Epidermal melanocyte (primary cell): ENCODE measurements at regions not wholly inside any gene's neighbourhood (a gene's known extent, or its start where the extent isn't known, plus 50 kb on each side); places are given as distances from the start of the nearest gene placed in this dataset.
"Not testable (repeated sequence)": the region's sequence is repeated elsewhere in the genome, so short reads cannot be mapped to it uniquely, and the experiment has no call there.

ENCODE experiments used
- DNase-seq: peaks from one replicate; pipeline ENCODE4 v3.0.0; 2011; ENCODE audit warnings: low spot score; ENCODE audit not compliant: insufficient read length

- DNase-seq = no peak
Observed at GRCh38 chr3:181974198-181974597, 262.5 kb downstream of the SOX2 start.

- DNase-seq = no peak
Observed at GRCh38 chr3:181976526-181976925, 264.8 kb downstream of the SOX2 start.

- DNase-seq = no peak
Observed at GRCh38 chr3:181985386-181985785, 273.7 kb downstream of the SOX2 start.

- DNase-seq = no peak
Observed at GRCh38 chr3:181987736-181988135, 276.0 kb downstream of the SOX2 start.

- no peak for DNase-seq
Observed at GRCh38 chr3:181998828-181999227, 287.1 kb downstream of the SOX2 start.

- DNase-seq = no peak
Observed at GRCh38 chr3:181999314-181999713, 287.6 kb downstream of the SOX2 start.

- no peak for DNase-seq
Observed at GRCh38 chr3:182000447-182000846, 288.7 kb downstream of the SOX2 start.

GRCh38 chr3:182005219-182005618 lies 293.5 kb downstream of the SOX2 start:
- no peak for DNase-seq

GRCh38 chr3:182005701-182006100 lies 294.0 kb downstream of the SOX2 start:
- no peak for DNase-seq

GRCh38 chr3:182006431-182006830 lies 294.7 kb downstream of the SOX2 start:
- DNase-seq = no peak

GRCh38 chr3:182007441-182007840 lies 295.7 kb downstream of the SOX2 start:
- no peak for DNase-seq

GRCh38 chr3:182018361-182018760 lies 306.6 kb downstream of the SOX2 start:
- DNase-seq = no peak

GRCh38 chr3:182019926-182020325 lies 308.2 kb downstream of the SOX2 start:
- DNase-seq = no peak

GRCh38 chr3:182023843-182024242 lies 312.1 kb downstream of the SOX2 start:
- DNase-seq = no peak

GRCh38 chr3:182027366-182027765 lies 315.6 kb downstream of the SOX2 start:
- no peak for DNase-seq

- no peak for DNase-seq
Observed at GRCh38 chr3:182028081-182028480, 316.4 kb downstream of the SOX2 start.

- DNase-seq = not testable (repeated sequence)
Observed at GRCh38 chr3:182034231-182034630, 322.5 kb downstream of the SOX2 start.

GRCh38 chr3:182035324-182035723 lies 323.6 kb downstream of the SOX2 start:
- DNase-seq = no peak

- DNase-seq = no peak
Observed at GRCh38 chr3:182036382-182036781, 324.7 kb downstream of the SOX2 start.

- no peak for DNase-seq
Observed at GRCh38 chr3:182041668-182042291, 330.1 kb downstream of the SOX2 start.

GRCh38 chr3:182045736-182046135 lies 334.0 kb downstream of the SOX2 start:
- DNase-seq = no peak

GRCh38 chr3:182046166-182046764 lies 334.5 kb downstream of the SOX2 start:
- no peak for DNase-seq

- no peak for DNase-seq
Observed at GRCh38 chr3:182050932-182051331, 339.2 kb downstream of the SOX2 start.
